Mesenchymal stem cell (in vitro differentiated cells and primary cell): ENCODE measurements at regions not wholly inside any gene's neighbourhood (a gene's known extent, or its start where the extent isn't known, plus 50 kb on each side); places are given as distances from the start of the nearest gene placed in this dataset.

Experiments
- DNase-seq: peaks from one replicate; pipeline ENCODE4 v3.0.0-alpha.2; 2013
- H2AFZ ChIP-seq: one replicate; pipeline ENCODE4 v1.6.1; 2013; ENCODE audit warnings: low read depth, mild to moderate bottlenecking, control low read depth, inconsistent platforms, low read length, moderate library complexity
- H2AK5ac ChIP-seq: 2 replicates; pipeline ENCODE4 v1.6.1; 2013; ENCODE audit warnings: low read length, moderate library complexity, mild to moderate bottlenecking, inconsistent platforms; ENCODE audit not compliant: severe bottlenecking
- H2BK120ac ChIP-seq: one replicate; pipeline ENCODE4 v1.6.1; 2013; ENCODE audit warnings: low read depth, mild to moderate bottlenecking, inconsistent platforms, low read length, moderate library complexity
- H2BK12ac ChIP-seq, 2 experiments: one replicate each; pipeline ENCODE4 v1.6.1; 2013; ENCODE audit warnings: inconsistent platforms in 2 of 2, low read length in 2 of 2, mild to moderate bottlenecking in 2 of 2, moderate library complexity in 2 of 2, control low read depth in 1 of 2
- H2BK15ac ChIP-seq: one replicate; pipeline ENCODE4 v1.6.1; 2013; ENCODE audit warnings: mild to moderate bottlenecking, low read depth, inconsistent platforms; ENCODE audit not compliant: poor library complexity, severe bottlenecking
- H2BK5ac ChIP-seq: 2 replicates; pipeline ENCODE4 v1.6.1; 2013; ENCODE audit warnings: low read depth, mild to moderate bottlenecking, low read length, control low read depth, inconsistent platforms; ENCODE audit not compliant: poor library complexity, severe bottlenecking
- H3K14ac ChIP-seq, 2 experiments: one replicate each; pipeline ENCODE4 v1.6.1; 2013; ENCODE audit warnings: inconsistent platforms in 2 of 2, low read length in 2 of 2, control low read depth in 1 of 2, mild to moderate bottlenecking in 1 of 2, moderate library complexity in 1 of 2
- H3K18ac ChIP-seq, 2 experiments: one replicate each; pipeline ENCODE4 v1.6.1; 2013; ENCODE audit warnings: inconsistent platforms in 2 of 2, low read length in 2 of 2, control low read depth in 1 of 2, low read depth in 1 of 2, mild to moderate bottlenecking in 1 of 2
- H3K23ac ChIP-seq, 2 experiments: one replicate each; pipeline ENCODE4 v1.6.1; 2013; ENCODE audit warnings: inconsistent platforms in 2 of 2, low read length in 2 of 2, mild to moderate bottlenecking in 2 of 2, moderate library complexity in 2 of 2, control low read depth in 1 of 2
- H3K27ac ChIP-seq: 2 replicates; pipeline ENCODE4 v1.5.1; 2013; ENCODE audit warnings: mild to moderate bottlenecking, moderate library complexity, low read length, control low read depth, inconsistent platforms; ENCODE audit not compliant: poor library complexity, severe bottlenecking
- H3K27me3 ChIP-seq, 2 experiments: 2 replicates each; pipeline versions ENCODE4 v1.6.1 to v1.7.0; 2013; ENCODE audit warnings: low read length in 2 of 2, mild to moderate bottlenecking in 2 of 2, moderate library complexity in 2 of 2, control low read depth in 1 of 2, inconsistent platforms in 1 of 2; ENCODE audit not compliant: control insufficient read depth in 1 of 2, insufficient read depth in 1 of 2
- H3K36me3 ChIP-seq, 2 experiments: 2 replicates each; pipeline versions ENCODE4 v1.6.1 to v1.7.0; 2013; ENCODE audit warnings: low read length in 2 of 2, control low read depth in 1 of 2, inconsistent platforms in 1 of 2, low read depth in 1 of 2, mild to moderate bottlenecking in 1 of 2; ENCODE audit not compliant: insufficient read depth in 2 of 2, control insufficient read depth in 1 of 2
- H3K4ac ChIP-seq, 2 experiments: one replicate each; pipeline ENCODE4 v1.6.1; 2013; ENCODE audit warnings: inconsistent platforms in 2 of 2, low read length in 2 of 2, mild to moderate bottlenecking in 2 of 2, moderate library complexity in 2 of 2, control low read depth in 1 of 2, low read depth in 1 of 2
- H3K4me1 ChIP-seq: 2 replicates; pipeline ENCODE4 v1.6.1; 2013; ENCODE audit warnings: low read depth, low read length, control low read depth; ENCODE audit not compliant: control insufficient read depth, insufficient read depth
- H3K4me2 ChIP-seq: 2 replicates; pipeline ENCODE4 v1.6.1; 2013; ENCODE audit warnings: low read length, mild to moderate bottlenecking, inconsistent platforms; ENCODE audit not compliant: poor library complexity, severe bottlenecking
- H3K4me3 ChIP-seq, 2 experiments: 2 replicates each; pipeline versions ENCODE4 v1.5.1 to v1.7.0; 2013; ENCODE audit warnings: low read length in 2 of 2, mild to moderate bottlenecking in 2 of 2, control low read depth in 1 of 2, low read depth in 1 of 2; ENCODE audit not compliant: insufficient read depth in 1 of 2
- H3K79me1 ChIP-seq: replicated peaks from 2 replicates; pipeline ENCODE4 v1.6.1; 2013; ENCODE audit warnings: mild to moderate bottlenecking, control low read depth, low read length, inconsistent platforms; ENCODE audit not compliant: poor library complexity, severe bottlenecking
- H3K9ac ChIP-seq: 2 replicates; pipeline ENCODE4 v1.7.0; 2013; ENCODE audit warnings: mild to moderate bottlenecking, low read length, moderate library complexity
- H3K9me3 ChIP-seq: 2 replicates; pipeline ENCODE4 v1.7.0; 2013; ENCODE audit warnings: mild to moderate bottlenecking, low read length; ENCODE audit not compliant: control insufficient read depth
- H4K8ac ChIP-seq: one replicate; pipeline ENCODE4 v1.6.1; 2013; ENCODE audit warnings: inconsistent platforms, mild to moderate bottlenecking, low read length, moderate library complexity
- H4K91ac ChIP-seq: one replicate; pipeline ENCODE4 v1.6.1; 2013; ENCODE audit warnings: mild to moderate bottlenecking, low read length, inconsistent platforms
- WGBS: methylation state at CpG from one replicate; pipeline ENCODE4 v1.1.7; 2013; ENCODE audit warnings: mixed read lengths; 5-methylcytosine and 5-hydroxymethylcytosine counted together

DNA sequence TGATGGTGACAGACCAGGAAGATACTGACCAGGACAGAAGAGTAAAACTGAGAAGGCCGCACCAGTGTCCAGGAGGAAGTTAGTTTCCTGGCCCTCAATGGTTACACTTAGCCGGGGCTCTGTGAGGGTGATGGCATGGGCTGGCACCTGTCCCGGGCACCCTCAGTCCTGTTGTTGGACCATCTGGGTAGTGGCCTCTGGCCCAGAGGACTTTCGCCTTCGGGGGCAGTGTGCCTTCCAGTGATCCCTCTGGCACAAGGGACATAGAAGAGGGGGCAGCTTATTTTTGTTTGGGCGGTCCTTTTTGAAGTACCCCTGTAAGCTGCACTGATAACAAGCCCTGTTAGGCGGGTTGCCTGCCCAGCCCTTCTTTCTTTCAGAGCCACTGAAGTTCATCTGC, 1108.6 kb downstream of the TAF11L14 start:
- no peak overlapping the region for H3K4me2 ChIP-seq
- H2AK5ac ChIP-seq, result no peak overlapping the region
- no peaks in the 10 kb centered on the region for H3K27me3 ChIP-seq
- H2BK120ac ChIP-seq, result no peak overlapping the region
- no peak overlapping the region for H2BK5ac ChIP-seq
- no peak overlapping the region for H2BK15ac ChIP-seq
- H3K18ac ChIP-seq, result no peak overlapping the region
- no peak overlapping the region for H4K8ac ChIP-seq
- H3K14ac ChIP-seq, result no peak overlapping the region
- H3K9me3 ChIP-seq, result peaks cover 11% of the 10 kb centered on the region
- no peak overlapping the region for H3K4ac ChIP-seq
- no peak overlapping the region for H3K27ac ChIP-seq
- DNase-seq, result no peak
- no peaks in the 10 kb centered on the region for H3K4me1 ChIP-seq
- H3K9ac ChIP-seq, result no peak overlapping the region
- H2AFZ ChIP-seq, result no peak overlapping the region
- H4K91ac ChIP-seq, result no peak overlapping the region
- H3K79me1 ChIP-seq, result no peaks in the 10 kb centered on the region
- H3K23ac ChIP-seq, result no peak overlapping the region
- H3K36me3 ChIP-seq, result no peaks in the 10 kb centered on the region
- H3K4me3 ChIP-seq, result no peak overlapping the region
- no peak overlapping the region for H2BK12ac ChIP-seq
- WGBS, result 92% methylated on average over 7 of the region's 7 CpGs

DNA sequence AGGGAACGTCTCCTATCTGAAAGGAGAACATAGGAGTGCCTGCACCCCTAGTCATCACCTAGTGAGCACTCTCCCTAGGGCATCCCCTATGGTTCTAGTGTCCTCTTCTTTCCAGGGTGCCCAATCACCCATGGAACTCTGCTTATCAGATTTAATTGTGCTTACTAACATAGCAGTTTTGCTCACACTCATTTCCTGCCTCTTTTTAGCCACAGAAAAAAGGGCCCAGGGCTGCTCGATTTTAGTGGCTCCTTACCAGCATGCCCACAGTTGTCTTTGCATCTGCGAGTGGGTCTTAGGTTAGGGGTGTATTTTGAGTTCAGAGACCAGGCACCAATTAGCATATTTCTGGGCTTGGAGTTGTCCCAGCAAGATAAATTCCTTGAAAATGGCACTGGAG, 1110.2 kb downstream of the TAF11L14 start:
- Histone ChIP-seq H3K4me3 (no peak overlapping the region), H3K4me1 (no peaks in the 10 kb centered on the region), H3K27me3 (no peaks in the 10 kb centered on the region), H3K4me2 (no peak overlapping the region), H3K9me3 (peaks cover 16% of the 10 kb centered on the region), H4K91ac (no peak overlapping the region), H2BK15ac (no peak overlapping the region), H3K9ac (no peak overlapping the region), H2AK5ac (no peak overlapping the region), H3K4ac (no peak overlapping the region), H3K18ac (no peak overlapping the region), H3K23ac (no peak overlapping the region), H3K36me3 (no peaks in the 10 kb centered on the region), H4K8ac (no peak overlapping the region), H2BK120ac (no peak overlapping the region), H2BK5ac (no peak overlapping the region), H3K79me1 (no peaks in the 10 kb centered on the region), H2AFZ (no peak overlapping the region), H2BK12ac (no peak overlapping the region), H3K14ac (no peak overlapping the region), H3K27ac (no peak overlapping the region)
- 87% methylated on average over 3 of the region's 3 CpGs for WGBS
- DNase-seq, result no peak

DNA sequence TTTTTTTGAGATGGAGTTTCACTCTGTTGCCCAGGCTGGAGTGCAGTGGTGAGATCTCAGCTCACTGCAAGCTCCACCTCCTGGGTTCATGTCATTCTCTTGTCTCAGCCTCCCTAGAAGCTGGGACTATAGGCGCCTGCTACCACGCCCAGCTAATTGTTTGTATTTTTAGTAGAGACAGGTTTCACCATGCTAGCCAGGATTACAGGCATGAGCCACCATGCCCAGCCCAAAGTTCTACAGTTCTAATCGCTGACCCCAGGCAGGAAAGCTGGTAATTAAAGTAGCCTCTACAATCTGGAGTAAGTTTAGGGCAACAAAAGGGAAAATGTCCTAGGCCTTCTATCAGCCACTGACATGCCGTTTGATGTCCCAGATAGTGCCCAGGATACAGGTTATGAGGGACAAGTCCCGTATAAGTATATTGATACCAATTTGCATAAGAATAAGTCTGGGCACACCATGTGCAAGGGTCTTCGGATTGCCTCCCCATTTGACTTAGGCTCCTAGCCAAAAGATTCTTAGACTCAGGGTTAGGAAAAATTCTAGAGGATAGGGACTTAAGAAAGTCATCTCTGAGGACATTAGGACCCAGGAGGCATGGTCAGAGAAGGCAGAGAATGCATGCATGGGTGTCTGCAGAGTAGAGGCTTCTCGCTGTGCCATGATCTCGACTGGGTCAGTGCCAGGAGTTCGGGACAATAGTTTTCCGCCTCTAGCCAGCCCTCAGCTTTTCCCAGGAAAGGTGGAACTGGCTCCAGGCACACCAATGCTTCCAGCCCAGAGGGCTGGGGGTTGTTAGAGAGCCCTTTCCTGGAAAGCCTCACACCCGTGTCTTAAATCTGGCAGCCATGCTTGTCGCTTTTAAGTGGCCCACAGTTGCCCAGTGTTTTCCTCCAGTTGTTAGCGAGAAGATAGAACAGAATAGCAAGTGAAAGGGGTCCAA, 1111.1 kb downstream of the TAF11L14 start:
- Histone ChIP-seq H2BK5ac (no peak overlapping the region), H3K9me3 (peaks cover 16% of the 10 kb centered on the region), H2AK5ac (no peak overlapping the region), H3K79me1 (no peaks in the 10 kb centered on the region), H3K18ac (no peak overlapping the region), H3K4me1 (no peaks in the 10 kb centered on the region), H2BK12ac (no peak overlapping the region), H3K4ac (no peak overlapping the region), H3K9ac (peak overlapping the region; percentile 74), H2BK120ac (no peak overlapping the region), H3K36me3 (no peaks in the 10 kb centered on the region), H3K27ac (no peak overlapping the region), H3K4me2 (no peak overlapping the region), H3K23ac (no peak overlapping the region), H4K91ac (no peak overlapping the region), H3K27me3 (no peaks in the 10 kb centered on the region), H2AFZ (peak overlapping the region; percentile 57), H2BK15ac (no peak overlapping the region), H3K14ac (no peak overlapping the region), H4K8ac (peak overlapping the region; percentile 89), H3K4me3 (peak overlapping the region in 1 of 2 experiments; percentile 74)
- DNase-seq, result no peak
- 96% methylated on average over 13 of the region's 13 CpGs for WGBS

DNA sequence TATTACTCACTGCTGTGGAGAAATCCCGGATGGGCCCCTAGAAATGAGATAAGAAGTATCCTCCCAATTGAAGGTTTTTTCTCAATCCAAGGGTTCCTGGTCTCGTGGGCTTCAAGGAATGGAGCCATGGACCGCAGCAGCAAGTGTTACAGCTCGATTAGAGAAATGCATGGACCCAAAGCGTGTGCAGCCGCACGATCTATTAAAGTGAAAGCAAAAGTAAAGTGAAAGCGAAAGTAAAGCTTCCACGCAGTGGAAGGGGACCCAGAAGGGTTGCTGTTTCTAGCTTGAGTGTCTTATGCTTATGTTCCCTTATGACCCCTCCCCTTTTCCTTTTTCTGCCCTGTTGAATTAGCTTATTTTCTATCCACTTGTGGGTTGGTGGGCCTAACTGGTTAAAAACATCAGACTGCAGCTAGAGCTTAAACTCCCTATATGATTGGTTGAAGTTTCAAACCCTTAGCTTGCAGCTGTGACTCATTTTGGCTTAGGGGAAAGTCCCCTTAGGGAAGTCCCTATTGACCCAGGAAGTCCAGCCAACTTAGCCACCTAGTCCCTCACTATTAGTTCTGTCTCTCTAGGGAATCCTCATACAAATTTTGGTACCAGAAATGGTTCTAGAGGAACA, 1111.8 kb downstream of the TAF11L14 start:
- peak; percentile 40 for DNase-seq
- no peak overlapping the region for H3K27ac ChIP-seq
- WGBS, result 89% methylated on average over 7 of the region's 9 CpGs
- H3K27me3 ChIP-seq, result no peaks in the 10 kb centered on the region
- no peak overlapping the region for H3K14ac ChIP-seq
- H4K8ac ChIP-seq, result peak overlapping the region; percentile 76
- H3K4me2 ChIP-seq, result peak overlapping the region; percentile 40
- no peaks in the 10 kb centered on the region for H3K36me3 ChIP-seq
- peak overlapping the region; percentile 57 for H2AFZ ChIP-seq
- H2BK120ac ChIP-seq, result no peak overlapping the region
- no peak overlapping the region for H2BK12ac ChIP-seq
- peaks cover 16% of the 10 kb centered on the region for H3K9me3 ChIP-seq
- H2BK5ac ChIP-seq, result no peak overlapping the region
- H4K91ac ChIP-seq, result no peak overlapping the region
- H3K4ac ChIP-seq, result peak overlapping the region in 1 of 2 experiments; percentile 7
- H3K4me3 ChIP-seq, result peak overlapping the region in 1 of 2 experiments; percentile 74
- H2BK15ac ChIP-seq, result no peak overlapping the region
- H3K79me1 ChIP-seq, result no peaks in the 10 kb centered on the region
- no peak overlapping the region for H2AK5ac ChIP-seq
- H3K9ac ChIP-seq, result peak overlapping the region; percentile 74
- no peak overlapping the region for H3K23ac ChIP-seq
- H3K4me1 ChIP-seq, result no peaks in the 10 kb centered on the region
- no peak overlapping the region for H3K18ac ChIP-seq
